ENCODE measurements at regions not wholly inside any gene's neighbourhood (a gene's known extent, or its start where the extent isn't known, plus 50 kb on each side); places are given as distances from the start of the nearest gene placed in this dataset.

DNA sequence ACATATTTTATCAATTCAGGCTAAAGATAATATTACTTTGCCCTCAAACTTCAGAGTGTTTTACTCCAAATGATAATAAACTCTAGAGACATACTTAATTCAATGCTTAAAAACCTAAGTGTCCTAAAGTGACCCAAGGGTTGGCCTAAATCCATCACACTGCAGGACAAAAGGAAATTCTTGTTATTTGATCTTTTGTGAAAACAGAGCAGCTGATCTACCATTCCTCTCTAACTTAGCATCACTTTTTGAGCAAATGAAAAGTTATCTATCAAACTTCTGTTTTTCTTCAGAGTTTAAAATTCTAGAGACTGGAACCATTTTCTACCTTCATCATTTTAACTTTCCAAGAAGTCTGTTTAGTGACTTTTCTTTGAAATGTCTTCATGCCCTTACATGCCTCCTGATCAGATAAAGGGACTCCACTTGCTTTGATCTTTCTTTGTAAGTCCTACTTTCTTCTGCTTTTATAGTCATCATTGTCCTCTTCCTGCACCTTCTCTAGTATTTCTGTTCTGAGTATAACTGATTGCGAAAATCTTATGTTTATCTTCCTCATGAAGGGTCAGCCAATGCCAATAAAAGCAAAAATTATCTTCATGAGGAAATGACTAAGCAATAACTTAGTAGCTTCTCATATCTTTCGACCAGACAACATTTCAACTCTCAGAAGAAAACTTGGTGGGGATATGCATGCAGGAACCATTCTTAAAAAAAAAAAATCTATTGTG is 378.7 kb upstream of the TGFBR2 start:
- H3K27ac ChIP-seq (ENCODE audit: low read depth, low read length): no peak overlapping the region
- Mint-ChIP-seq H3K36me3 (ENCODE audit: low read depth) (no peaks in the 10 kb centered on the region), H3K4me1 (peaks cover 19% of the 10 kb centered on the region), H3K9me3 (no peaks in the 10 kb centered on the region), H3K27me3 (ENCODE audit: insufficient read depth) (peaks cover 8% of the 10 kb centered on the region), H3K27ac (no peak overlapping the region), H3K4me3 (no peak overlapping the region)
- 100% methylated on average over 2 of the region's 2 CpGs; no CpG with 5 or more reads in 1 of the 2 experiments for WGBS, 2 experiments (ENCODE audit: insufficient coverage in 1 of 2, insufficient read length in 1 of 2)
- no peaks in the 10 kb centered on the region for H3K36me3 ChIP-seq (ENCODE audit: control insufficient read depth, insufficient read depth, low read length)
- TF ChIP-seq, protein P1, sequence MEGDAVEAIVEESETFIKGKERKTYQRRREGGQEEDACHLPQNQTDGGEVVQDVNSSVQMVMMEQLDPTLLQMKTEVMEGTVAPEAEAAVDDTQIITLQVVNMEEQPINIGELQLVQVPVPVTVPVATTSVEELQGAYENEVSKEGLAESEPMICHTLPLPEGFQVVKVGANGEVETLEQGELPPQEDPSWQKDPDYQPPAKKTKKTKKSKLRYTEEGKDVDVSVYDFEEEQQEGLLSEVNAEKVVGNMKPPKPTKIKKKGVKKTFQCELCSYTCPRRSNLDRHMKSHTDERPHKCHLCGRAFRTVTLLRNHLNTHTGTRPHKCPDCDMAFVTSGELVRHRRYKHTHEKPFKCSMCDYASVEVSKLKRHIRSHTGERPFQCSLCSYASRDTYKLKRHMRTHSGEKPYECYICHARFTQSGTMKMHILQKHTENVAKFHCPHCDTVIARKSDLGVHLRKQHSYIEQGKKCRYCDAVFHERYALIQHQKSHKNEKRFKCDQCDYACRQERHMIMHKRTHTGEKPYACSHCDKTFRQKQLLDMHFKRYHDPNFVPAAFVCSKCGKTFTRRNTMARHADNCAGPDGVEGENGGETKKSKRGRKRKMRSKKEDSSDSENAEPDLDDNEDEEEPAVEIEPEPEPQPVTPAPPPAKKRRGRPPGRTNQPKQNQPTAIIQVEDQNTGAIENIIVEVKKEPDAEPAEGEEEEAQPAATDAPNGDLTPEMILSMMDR (conservative IDR thresholded peaks at IDR 0.05): no peak
- DNase-seq: no peak
- H3K9ac ChIP-seq (ENCODE audit: extremely low read depth, low read length, poor library complexity, severe bottlenecking): no peak overlapping the region
- no peaks in the 10 kb centered on the region for H3K27me3 ChIP-seq (ENCODE audit: control insufficient read depth, insufficient read depth, low read length, poor library complexity, severe bottlenecking)
- peaks cover 7% of the 10 kb centered on the region for H3K4me1 ChIP-seq (ENCODE audit: control insufficient read depth, insufficient read depth, low read length)
- H3K4me3 ChIP-seq (ENCODE audit: low read length): no peak overlapping the region
- no peaks in the 10 kb centered on the region for H3K9me3 ChIP-seq (ENCODE audit: control insufficient read depth, low read length)

DNA sequence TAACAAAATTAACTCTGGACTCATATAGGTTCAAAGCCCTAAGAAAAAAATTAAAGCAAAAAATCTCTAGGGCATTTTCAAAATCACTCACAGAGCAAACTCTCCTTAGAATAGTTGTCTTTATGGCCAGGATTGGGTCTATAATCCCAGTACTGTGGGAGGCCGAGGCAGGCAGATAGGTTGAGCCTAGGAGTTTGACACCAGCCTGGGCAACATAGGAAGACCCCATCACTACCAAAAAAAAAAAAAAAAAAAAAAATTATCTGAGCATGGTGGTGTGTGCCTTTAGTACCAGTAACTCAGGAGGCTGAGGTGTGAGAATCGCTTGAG is 378.1 kb upstream of the TGFBR2 start:
- WGBS, 2 experiments (ENCODE audit: insufficient coverage in 1 of 2, insufficient read length in 1 of 2): 90 to 100% methylated on average over 1 to 2 of the region's 2 CpGs
- TF ChIP-seq, protein P1 (conservative IDR thresholded peaks at IDR 0.05): no peak
- DNase-seq: no peak
- Mint-ChIP-seq H3K36me3 (ENCODE audit: low read depth) (no peaks in the 10 kb centered on the region), H3K4me1 (peaks cover 21% of the 10 kb centered on the region), H3K27me3 (ENCODE audit: insufficient read depth) (peaks cover 8% of the 10 kb centered on the region), H3K4me3 (no peak overlapping the region), H3K9me3 (no peaks in the 10 kb centered on the region), H3K27ac (no peak overlapping the region)
- Histone ChIP-seq H3K9me3 (ENCODE audit: control insufficient read depth, low read length) (no peaks in the 10 kb centered on the region), H3K4me1 (ENCODE audit: control insufficient read depth, insufficient read depth, low read length) (peaks cover 7% of the 10 kb centered on the region), H3K27ac (ENCODE audit: low read depth, low read length) (no peak overlapping the region), H3K9ac (ENCODE audit: extremely low read depth, low read length, poor library complexity, severe bottlenecking) (no peak overlapping the region), H3K27me3 (ENCODE audit: control insufficient read depth, insufficient read depth, low read length, poor library complexity, severe bottlenecking) (no peaks in the 10 kb centered on the region), H3K4me3 (ENCODE audit: low read length) (no peak overlapping the region), H3K36me3 (ENCODE audit: control insufficient read depth, insufficient read depth, low read length) (no peaks in the 10 kb centered on the region)

DNA sequence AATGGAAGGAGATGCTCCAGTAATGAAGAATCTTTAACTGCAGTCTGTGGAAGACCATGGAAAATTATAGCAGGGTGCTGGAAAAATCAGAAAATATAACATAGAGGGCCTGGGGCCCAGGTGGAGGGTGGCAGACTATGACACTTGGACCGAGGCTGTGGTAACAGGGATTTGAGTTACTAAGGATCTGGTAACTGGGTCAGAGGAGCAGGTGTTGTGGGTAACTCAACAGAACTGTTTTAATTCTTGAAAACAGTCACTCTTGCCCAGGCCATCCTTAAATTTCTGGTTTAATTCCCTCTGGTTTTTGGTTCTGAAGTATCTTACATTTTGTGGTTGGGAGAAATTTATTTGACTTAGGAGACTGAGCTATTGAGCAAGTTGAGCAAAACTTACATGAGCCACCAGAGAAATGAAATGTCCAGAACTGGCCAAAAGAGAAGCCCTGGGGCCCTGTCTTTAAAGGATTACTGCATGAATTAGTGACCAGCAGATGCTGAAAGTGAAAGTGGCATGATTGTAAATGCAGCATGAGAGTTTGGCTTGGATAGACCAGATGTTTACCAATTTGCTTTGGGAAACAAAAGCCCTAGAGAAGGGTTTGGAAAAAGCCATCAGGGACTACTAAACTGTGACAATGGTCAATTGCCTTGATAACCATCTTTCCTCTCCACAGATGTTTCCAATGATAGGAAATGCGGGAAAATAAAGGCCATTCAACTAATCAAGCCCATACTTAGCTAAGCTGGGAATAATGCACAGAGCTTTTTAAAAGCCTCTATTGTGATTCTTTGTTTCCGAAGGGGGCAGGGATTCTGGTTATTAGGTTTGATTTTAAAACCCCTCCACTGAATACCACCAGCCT is 374.9 kb upstream of the TGFBR2 start:
- Mint-ChIP-seq H3K27me3 (ENCODE audit: insufficient read depth) (peaks cover 6% of the 10 kb centered on the region), H3K4me3 (no peak overlapping the region), H3K9me3 (no peaks in the 10 kb centered on the region), H3K27ac (no peak overlapping the region), H3K4me1 (peaks cover 21% of the 10 kb centered on the region), H3K36me3 (ENCODE audit: low read depth) (no peaks in the 10 kb centered on the region)
- Histone ChIP-seq H3K4me3 (ENCODE audit: low read length) (no peak overlapping the region), H3K9ac (ENCODE audit: extremely low read depth, low read length, poor library complexity, severe bottlenecking) (no peak overlapping the region), H3K4me1 (ENCODE audit: control insufficient read depth, insufficient read depth, low read length) (peaks cover 7% of the 10 kb centered on the region), H3K36me3 (ENCODE audit: control insufficient read depth, insufficient read depth, low read length) (no peaks in the 10 kb centered on the region), H3K27ac (ENCODE audit: low read depth, low read length) (no peak overlapping the region), H3K27me3 (ENCODE audit: control insufficient read depth, insufficient read depth, low read length, poor library complexity, severe bottlenecking) (no peaks in the 10 kb centered on the region), H3K9me3 (ENCODE audit: control insufficient read depth, low read length) (no peaks in the 10 kb centered on the region)
- TF ChIP-seq, protein P1 (conservative IDR thresholded peaks at IDR 0.05): no peak
- no peak for DNase-seq
- 94 to 100% methylated on average over 2 to 3 of the region's 3 CpGs for WGBS, 2 experiments (ENCODE audit: insufficient coverage in 1 of 2, insufficient read length in 1 of 2)

Data from endodermal cell (in vitro differentiated cells).